ENCODE measurements at regions not wholly inside any gene's neighbourhood (a gene's known extent, or its start where the extent isn't known, plus 50 kb on each side); places are given as distances from the start of the nearest gene placed in this dataset.

GRCh38 chr7:136489808-136490207 is 378.6 kb upstream of the CHRM2 start:
- Histone ChIP-seq H3K27me3 (ENCODE audit: insufficient read depth, low read length, poor library complexity, severe bottlenecking) (no peaks in the 10 kb centered on the region), H2AFZ (ENCODE audit: low read length) (no peak overlapping the region), H3K4me3 (ENCODE audit: low read length, poor library complexity, severe bottlenecking) (no peak overlapping the region), H4K20me1 (ENCODE audit: insufficient read depth, low read length, poor library complexity, severe bottlenecking) (no peaks in the 10 kb centered on the region), H3K4me2 (ENCODE audit: low read depth, low read length, poor library complexity, severe bottlenecking) (no peak overlapping the region), H3K9me2 (replicated peaks; ENCODE audit: low read depth, low read length) (no peaks in the 10 kb centered on the region), H3F3A (ENCODE audit: low read depth) (no peaks in the 10 kb centered on the region), H3K9me3 (ENCODE audit: insufficient read depth, low read depth, low read length) (no peaks in the 10 kb centered on the region), H3K79me2 (ENCODE audit: insufficient read depth, low read length) (no peaks in the 10 kb centered on the region), H3K9ac (ENCODE audit: low read depth, low read length, poor library complexity, severe bottlenecking) (no peak overlapping the region), H3K4me1 (ENCODE audit: insufficient read depth, low read length, poor library complexity, severe bottlenecking) (no peaks in the 10 kb centered on the region), H3K36me3 (ENCODE audit: insufficient read depth, low read length) (no peaks in the 10 kb centered on the region)
- TF ChIP-seq EZH2phosphoT487 (IDR thresholded peaks at IDR 0.05; ENCODE audit: borderline replicate concordance), result no peak
- TF ChIP-seq CTCF (conservative IDR thresholded peaks at IDR 0.05; ENCODE audit: low read length), result no peak

GRCh38 chr7:136480901-136481300 is 387.6 kb upstream of the CHRM2 start:
- Histone ChIP-seq H3K9me3 (ENCODE audit: insufficient read depth, low read depth, low read length) (0 out of 2 replicates have a peak, but pooled peaks cover 3% of the 10 kb centered on the region), H3K4me3 (ENCODE audit: low read length, poor library complexity, severe bottlenecking) (no peak overlapping the region)

GRCh38 chr7:136479922-136480321 is 388.5 kb upstream of the CHRM2 start:
- H3K27me3 ChIP-seq (ENCODE audit: insufficient read depth, low read length, poor library complexity, severe bottlenecking), result no peaks in the 10 kb centered on the region
- H3K4me1 ChIP-seq (ENCODE audit: insufficient read depth, low read length, poor library complexity, severe bottlenecking), result no peaks in the 10 kb centered on the region
- H3K36me3 ChIP-seq (ENCODE audit: insufficient read depth, low read length), result no peaks in the 10 kb centered on the region
- H4K20me1 ChIP-seq (ENCODE audit: insufficient read depth, low read length, poor library complexity, severe bottlenecking), result no peaks in the 10 kb centered on the region
- no peak overlapping the region for H2AFZ ChIP-seq (ENCODE audit: low read length)
- TF ChIP-seq EZH2phosphoT487 (IDR thresholded peaks at IDR 0.05; ENCODE audit: borderline replicate concordance) (no peak), CTCF (conservative IDR thresholded peaks at IDR 0.05; ENCODE audit: low read length) (no peak)
- no peaks in the 10 kb centered on the region for H3K79me2 ChIP-seq (ENCODE audit: insufficient read depth, low read length)
- no peaks in the 10 kb centered on the region for H3K9me2 ChIP-seq (replicated peaks; ENCODE audit: low read depth, low read length)
- no peak overlapping the region for H3K4me3 ChIP-seq (ENCODE audit: low read length, poor library complexity, severe bottlenecking)
- H3F3A ChIP-seq (ENCODE audit: low read depth), result no peaks in the 10 kb centered on the region
- H3K9me3 ChIP-seq (ENCODE audit: insufficient read depth, low read depth, low read length), result 0 out of 2 replicates have a peak, but pooled peaks cover 3% of the 10 kb centered on the region
- no peak overlapping the region for H3K4me2 ChIP-seq (ENCODE audit: low read depth, low read length, poor library complexity, severe bottlenecking)
- H3K9ac ChIP-seq (ENCODE audit: low read depth, low read length, poor library complexity, severe bottlenecking), result no peak overlapping the region

More at GRCh38 chr7:136480901-136481300, 387.6 kb upstream of the CHRM2 start:
- Histone ChIP-seq H4K20me1 (ENCODE audit: insufficient read depth, low read length, poor library complexity, severe bottlenecking) (no peaks in the 10 kb centered on the region), H3K9ac (ENCODE audit: low read depth, low read length, poor library complexity, severe bottlenecking) (no peak overlapping the region), H3K36me3 (ENCODE audit: insufficient read depth, low read length) (no peaks in the 10 kb centered on the region), H3F3A (ENCODE audit: low read depth) (no peaks in the 10 kb centered on the region), H3K4me2 (ENCODE audit: low read depth, low read length, poor library complexity, severe bottlenecking) (no peak overlapping the region), H2AFZ (ENCODE audit: low read length) (no peak overlapping the region), H3K9me2 (replicated peaks; ENCODE audit: low read depth, low read length) (no peaks in the 10 kb centered on the region), H3K27me3 (ENCODE audit: insufficient read depth, low read length, poor library complexity, severe bottlenecking) (no peaks in the 10 kb centered on the region), H3K4me1 (ENCODE audit: insufficient read depth, low read length, poor library complexity, severe bottlenecking) (no peaks in the 10 kb centered on the region), H3K79me2 (ENCODE audit: insufficient read depth, low read length) (no peaks in the 10 kb centered on the region)
- TF ChIP-seq EZH2phosphoT487 (IDR thresholded peaks at IDR 0.05; ENCODE audit: borderline replicate concordance) (no peak), CTCF (conservative IDR thresholded peaks at IDR 0.05; ENCODE audit: low read length) (no peak)

Measured in Loucy (cell line).